Endothelial cell of umbilical vein (primary cell): ENCODE measurements at regions not wholly inside any gene's neighbourhood (a gene's known extent, or its start where the extent isn't known, plus 50 kb on each side); places are given as distances from the start of the nearest gene placed in this dataset.

Experiments
- BruUV-seq: library from RNA; stranded (reverse); fragments of 400-500 nt; replicated peaks from 2 replicates; lab custom pipeline; 2021; lab: Mats Ljungman, UMichigan
- CTCF ChIA-PET: fragments of 300-600, 350-600 bp; sonication (Branson Sonifier 250); formaldehyde crosslinking; loops from one replicate; lab custom pipeline; 2021; ENCODE audit warnings: antibody characterized with exemption, inconsistent platforms; lab: Charles Lee
- POLR2A ChIA-PET: fragments of 300-600, 350-600 bp; sonication (Branson Sonifier 250); formaldehyde crosslinking; loops from one replicate; lab custom pipeline; 2021; ENCODE audit warnings: antibody characterized with exemption, inconsistent platforms; lab: Charles Lee
- DNase-seq: peaks from one replicate; pipeline ENCODE4 v3.0.0-alpha.2; 2011; ENCODE audit warnings: low read depth, low spot score
- FAIRE-seq: peaks from 2 replicates; lab custom pipeline; 2011; peaks lifted over from hg19 to GRCh38; lab: Jason Lieb, UNC
- H2AFZ ChIP-seq: 2 replicates; pipeline ENCODE4 v1.6.0; 2012; ENCODE audit warnings: low read depth, low read length, control low read depth, inconsistent platforms
- H3K27ac ChIP-seq: 2 replicates; pipeline ENCODE4 v1.5.1; 2011; ENCODE audit warnings: low read depth, mild to moderate bottlenecking, control low read depth, low read length, moderate library complexity; ENCODE audit not compliant: insufficient read depth
- H3K27me3 ChIP-seq, 2 experiments: 2 replicates each; pipeline versions ENCODE4 v1.6.0 to v1.6.1; 2011; ENCODE audit warnings: low read length in 2 of 2, mixed read lengths in 1 of 2; ENCODE audit not compliant: control insufficient read depth in 2 of 2, insufficient read depth in 2 of 2
- H3K36me3 ChIP-seq, 2 experiments: 2 replicates in 1 of 2; 3 replicates in 1 of 2; pipeline ENCODE4 v1.5.1; 2011; ENCODE audit warnings: low read length in 2 of 2, mild to moderate bottlenecking in 1 of 2, moderate library complexity in 1 of 2; ENCODE audit not compliant: control insufficient read depth in 2 of 2, insufficient read depth in 2 of 2; ENCODE audit errors: extremely low read depth in 1 of 2
- H3K4me1 ChIP-seq: 3 replicates; pipeline ENCODE4 v1.5.1; 2011; ENCODE audit warnings: mild to moderate bottlenecking, low read length; ENCODE audit not compliant: control insufficient read depth, insufficient read depth; ENCODE audit errors: extremely low read depth
- H3K4me2 ChIP-seq: 2 replicates; pipeline ENCODE4 v1.6.1; 2011; ENCODE audit warnings: low read length, control low read depth, mixed read lengths; ENCODE audit not compliant: insufficient read depth
- H3K4me3 ChIP-seq, 3 experiments: fragments of 200-600 bp in 1 of 3; sonication (generic), shearing (Covaris generic) in 1 of 3; replicated peaks in 1 of 3; 2 replicates each; pipeline ENCODE4 v1.5.1; 2011 to 2016; ENCODE audit warnings: control low read depth in 3 of 3, low read length in 3 of 3, mild to moderate bottlenecking in 2 of 3, inconsistent platforms in 1 of 3, low read depth in 1 of 3, moderate library complexity in 1 of 3; ENCODE audit not compliant: insufficient read depth in 1 of 3
- H3K79me2 ChIP-seq: 2 replicates; pipeline ENCODE4 v1.6.0; 2012; ENCODE audit warnings: low read length, inconsistent platforms; ENCODE audit not compliant: control insufficient read depth, insufficient read depth
- H3K9ac ChIP-seq: replicated peaks from 2 replicates; pipeline ENCODE3; 2011; ENCODE audit warnings: low read length, control low read depth; ENCODE audit not compliant: insufficient read depth; ENCODE audit errors: extremely low read depth
- H3K9me1 ChIP-seq: replicated peaks from 3 replicates; pipeline ENCODE4 v1.6.0; 2011; ENCODE audit warnings: mild to moderate bottlenecking, low read length; ENCODE audit not compliant: control insufficient read depth, insufficient read depth; ENCODE audit errors: extremely low read depth
- H3K9me3 ChIP-seq: replicated peaks from 2 replicates; pipeline ENCODE4 v1.5.1; 2012; ENCODE audit warnings: low read length, inconsistent platforms; ENCODE audit not compliant: control insufficient read depth, insufficient read depth
- H4K20me1 ChIP-seq: replicated peaks from 2 replicates; pipeline ENCODE3; 2011; ENCODE audit warnings: mild to moderate bottlenecking, low read length; ENCODE audit not compliant: control insufficient read depth, insufficient read depth; ENCODE audit errors: extremely low read depth
- EZH2 ChIP-seq: IDR thresholded peaks from 2 replicates; pipeline ENCODE4 v1.6.1; 2012; ENCODE audit warnings: borderline replicate concordance, low read depth, mild to moderate bottlenecking, moderate library complexity, low read length, inconsistent platforms; ENCODE audit not compliant: severe bottlenecking
- FOS ChIP-seq: IDR thresholded peaks from 2 replicates; pipeline ENCODE4 v1.6.1; 2011; ENCODE audit warnings: mild to moderate bottlenecking, low read length, moderate library complexity, borderline replicate concordance; ENCODE audit not compliant: insufficient read depth
- GATA2 ChIP-seq: IDR thresholded peaks from 2 replicates; pipeline ENCODE4 v1.7.0; 2011; ENCODE audit warnings: low read depth, mild to moderate bottlenecking, moderate library complexity, mixed read lengths, low read length; ENCODE audit not compliant: insufficient read length, insufficient read depth
- JUN ChIP-seq: IDR thresholded peaks from 2 replicates; pipeline ENCODE4 v1.6.1; 2011; ENCODE audit warnings: borderline replicate concordance, low read depth; ENCODE audit not compliant: insufficient read length, insufficient read depth
- MYC ChIP-seq: IDR thresholded peaks from one replicate; pipeline ENCODE4 v1.6.1; 2011; ENCODE audit warnings: mild to moderate bottlenecking, low read depth, low read length
- POLR2A ChIP-seq: IDR thresholded peaks from 2 replicates; pipeline ENCODE4 v1.6.1; 2012; ENCODE audit warnings: low read depth, mild to moderate bottlenecking, control low read depth, low read length
- POLR2AphosphoS5 ChIP-seq: IDR thresholded peaks from 2 replicates; pipeline ENCODE4 v1.6.1; 2012; ENCODE audit warnings: low read depth, mild to moderate bottlenecking, control low read depth, low read length, moderate library complexity; ENCODE audit not compliant: insufficient read depth
- dilution Hi-C: fragments of 300-500 bp; cut with MboI; formaldehyde crosslinking; loops from one replicate; pipeline ENCODE4 v1.15.0; 2019; ENCODE audit warnings: low sequenced_read_pairs; ENCODE audit not compliant: extremely low pct_ligation_motif_present
- intact Hi-C: fragments of 100-400 bp; cut with micrococcal nuclease; formaldehyde crosslinking; loops from one replicate; pipeline ENCODE4 v1.10.0; 2022
- TF ChIP-seq, protein P1 (sequence below): IDR thresholded peaks from 2 replicates; pipeline ENCODE4 v1.6.1; 2011; ENCODE audit not compliant: insufficient read depth, insufficient read length

DNA sequence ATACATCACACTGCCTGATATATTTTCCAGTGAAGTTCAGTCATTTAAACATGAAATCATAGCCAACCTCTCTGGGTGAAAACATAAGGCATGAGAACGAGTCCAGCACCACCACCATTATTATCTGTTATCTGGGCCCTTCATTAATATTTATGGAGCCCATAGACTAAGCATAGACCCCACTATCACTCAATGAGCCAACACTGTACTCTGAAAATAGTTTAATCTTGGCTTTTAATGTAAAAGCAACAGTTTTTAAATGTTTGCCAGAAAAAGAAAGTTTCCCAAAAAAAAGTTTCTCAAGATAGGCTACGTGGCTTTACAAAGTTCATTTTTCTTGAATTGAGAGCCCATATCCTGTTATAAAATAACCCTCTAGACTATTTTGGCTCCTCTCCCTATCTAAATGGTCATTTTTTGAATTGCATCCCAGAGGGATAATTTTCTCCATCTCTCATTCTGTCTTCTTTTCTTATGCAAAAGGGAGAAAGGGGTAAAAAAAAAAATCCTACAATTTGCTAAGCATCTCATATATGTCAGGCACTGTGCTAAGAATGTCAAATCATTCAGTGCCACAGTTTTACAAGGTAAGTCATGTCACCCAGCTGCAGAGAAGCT, 66.1 kb downstream of the FZD1 start:
- no peak for FAIRE-seq
- ChIA-PET POLR2A (no interaction called here), CTCF (interaction anchor here (1.4 kb wide), 1 partner anchor 8 kb away, joined by 3 read pairs; no protein-coding TSS in a partner anchor)
- Histone ChIP-seq H3K4me3 (no peak overlapping the region), H3K9me3 (no peaks in the 10 kb centered on the region), H3K79me2 (no peaks in the 10 kb centered on the region), H3K27me3 (peaks cover 0 to 3% of the 10 kb centered on the region in 2 experiments), H3K4me1 (peaks cover 6% of the 10 kb centered on the region), H3K9ac (no peak overlapping the region), H2AFZ (no peak overlapping the region), H3K27ac (no peak overlapping the region), H3K4me2 (no peak overlapping the region), H3K36me3 (no peaks in the 10 kb centered on the region), H4K20me1 (no peaks in the 10 kb centered on the region), H3K9me1 (no peaks in the 10 kb centered on the region)
- no peak for TF ChIP-seq EZH2
- no peak for TF ChIP-seq GATA2
- DNase-seq = no peak
- BruUV-seq = no TSS peak
- dilution Hi-C loops = no loop called here
- intact Hi-C loops = no loop called here

DNA sequence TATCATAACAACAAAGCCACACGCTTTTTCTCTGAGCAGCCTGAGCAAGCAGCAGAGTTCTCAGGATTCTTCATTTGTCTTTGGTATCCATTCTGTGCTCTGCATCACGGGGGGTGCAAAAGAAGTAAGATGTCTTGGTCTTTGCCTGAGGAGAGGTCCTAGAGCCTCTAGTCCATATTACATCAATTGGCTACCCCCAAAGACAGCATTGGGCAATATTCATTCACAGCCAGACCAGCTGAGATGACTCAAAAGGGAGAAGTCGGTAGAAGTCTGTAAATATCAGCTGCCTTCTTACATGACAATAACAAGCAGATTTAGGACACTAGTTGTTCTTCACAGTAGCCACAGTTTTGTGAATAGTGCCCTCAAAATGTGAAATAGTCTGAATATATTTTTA, 66.6 kb downstream of the FZD1 start:
- CTCF ChIA-PET = interaction anchor here (1.4 kb wide), 1 partner anchor 8 kb away, joined by 3 read pairs; no protein-coding TSS in a partner anchor
- H3K9me3 ChIP-seq = no peaks in the 10 kb centered on the region

More for the DNA sequence above, 66.6 kb downstream of the FZD1 start:
- Histone ChIP-seq H3K4me2 (no peak overlapping the region), H3K27ac (no peak overlapping the region), H3K36me3 (no peaks in the 10 kb centered on the region), H3K79me2 (no peaks in the 10 kb centered on the region), H3K9me1 (no peaks in the 10 kb centered on the region), H3K4me1 (peaks cover 5% of the 10 kb centered on the region), H3K4me3 (no peak overlapping the region), H3K9ac (no peak overlapping the region), H4K20me1 (no peaks in the 10 kb centered on the region), H3K27me3 (peaks cover 0 to 3% of the 10 kb centered on the region in 2 experiments), H2AFZ (no peak overlapping the region)
- POLR2A ChIA-PET = no interaction called here
- FAIRE-seq = no peak
- dilution Hi-C loops (no loop called here), intact Hi-C loops (no loop called here)
- no peak for DNase-seq
- no peak for TF ChIP-seq POLR2AphosphoS5
- TF ChIP-seq FOS = no peak
- TF ChIP-seq POLR2A = no peak
- no peak for TF ChIP-seq GATA2
- TF ChIP-seq JUN = no peak
- TF ChIP-seq EZH2 = no peak
- TF ChIP-seq MYC = no peak
- TF ChIP-seq, protein P1, sequence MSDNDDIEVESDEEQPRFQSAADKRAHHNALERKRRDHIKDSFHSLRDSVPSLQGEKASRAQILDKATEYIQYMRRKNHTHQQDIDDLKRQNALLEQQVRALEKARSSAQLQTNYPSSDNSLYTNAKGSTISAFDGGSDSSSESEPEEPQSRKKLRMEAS = no peak
- no TSS peak for BruUV-seq
